GM12878 (cell line): ENCODE measurements at regions not wholly inside any gene's neighbourhood (a gene's known extent, or its start where the extent isn't known, plus 50 kb on each side); places are given as distances from the start of the nearest gene placed in this dataset.

Experiments used
- ATAC-seq: fragments of 200-7000 bp; cut with Tn5 transposase; 3 replicates; pipeline ENCODE4 v1.9.1; 2020; ENCODE audit warnings: mild to moderate bottlenecking, moderate library complexity
- BruUV-seq: library from RNA; stranded (reverse); fragments of 400-500 nt; replicated peaks from 2 replicates; lab custom pipeline; 2021; lab: Mats Ljungman, UMichigan
- CTCF ChIA-PET: fragments of 300-600 bp; sonication (Branson Sonifier 250); formaldehyde crosslinking; extraction: SDS; loops from one replicate; lab custom pipeline; 2021; ENCODE audit warnings: inconsistent platforms; lab: Yijun Ruan, JAX
- POLR2A ChIA-PET: fragments of 350-600 bp; formaldehyde crosslinking; extraction: SDS; loops from one replicate; lab custom pipeline; 2021; ENCODE audit warnings: inconsistent platforms; lab: Charles Lee
- RAD21 ChIA-PET: fragments of 300-600 bp; sonication (Branson Sonifier 250); formaldehyde crosslinking; loops from one replicate; lab custom pipeline; 2023; ENCODE audit warnings: antibody characterized with exemption; ENCODE audit not compliant: unreplicated experiment; lab: Charles Lee
- SMC1A ChIA-PET: fragments of 300-600 bp; sonication (Branson Sonifier 250); formaldehyde crosslinking; loops from one replicate; lab custom pipeline; 2023; ENCODE audit not compliant: unreplicated experiment, uncharacterized antibody; lab: Charles Lee
- DNase-seq: peaks from one replicate; pipeline ENCODE4 v3.0.0-alpha.2; 2011; ENCODE audit warnings: low read depth, low spot score
- FAIRE-seq: peaks from 3 replicates; lab custom pipeline; 2011; peaks lifted over from hg19 to GRCh38; lab: Jason Lieb, UNC
- H2AFZ ChIP-seq: 2 replicates; pipeline ENCODE4 v1.6.0; 2011; ENCODE audit warnings: low read depth, low read length, control low read depth; ENCODE audit not compliant: control insufficient read depth
- H3K27ac ChIP-seq: 2 replicates; pipeline ENCODE4 v1.5.1; 2011; ENCODE audit warnings: control low read depth; ENCODE audit not compliant: control insufficient read depth, insufficient read depth
- H3K27me3 ChIP-seq, 2 experiments: replicated peaks in 1 of 2; 2 replicates each; pipeline versions ENCODE4 v1.6.0 to v1.6.1; 2011; ENCODE audit warnings: low read length in 1 of 2; ENCODE audit not compliant: control insufficient read depth in 2 of 2, insufficient read depth in 2 of 2
- H3K36me3 ChIP-seq, 2 experiments: 2 replicates each; pipeline ENCODE4 v1.5.1; 2011; ENCODE audit warnings: low read length in 1 of 2; ENCODE audit not compliant: control insufficient read depth in 2 of 2, insufficient read depth in 2 of 2
- H3K4me1 ChIP-seq: 2 replicates; pipeline ENCODE4 v1.6.1; 2011; ENCODE audit warnings: mild to moderate bottlenecking, low read length, moderate library complexity, mixed read lengths; ENCODE audit not compliant: control insufficient read depth, insufficient read depth
- H3K4me2 ChIP-seq: 2 replicates; pipeline ENCODE4 v1.6.0; 2011; ENCODE audit warnings: control low read depth; ENCODE audit not compliant: control insufficient read depth, insufficient read depth
- H3K4me3 ChIP-seq: fragments of 200-600 bp; sonication (generic); 2 replicates; pipeline ENCODE4 v1.5.1; 2016
- H3K79me2 ChIP-seq: 2 replicates; pipeline ENCODE4 v1.6.0; 2011; ENCODE audit warnings: low read length; ENCODE audit not compliant: control insufficient read depth, insufficient read depth
- H3K9ac ChIP-seq: 2 replicates; pipeline ENCODE4 v1.8.0; 2011; ENCODE audit warnings: low read length, control low read depth, mixed read lengths; ENCODE audit not compliant: control insufficient read depth, insufficient read depth
- H3K9me3 ChIP-seq: replicated peaks from 3 replicates; pipeline ENCODE4 v1.5.1; 2011; ENCODE audit warnings: mild to moderate bottlenecking, low read length; ENCODE audit not compliant: control insufficient read depth, insufficient read depth
- H4K20me1 ChIP-seq: 2 replicates; pipeline ENCODE4 v1.6.0; 2011; ENCODE audit not compliant: control insufficient read depth, insufficient read depth
- CBFB ChIP-seq: IDR thresholded peaks from 2 replicates; pipeline ENCODE4 v1.6.1; 2016; ENCODE audit warnings: antibody characterized with exemption, low read depth
- CHD2 ChIP-seq: IDR thresholded peaks from 2 replicates; pipeline ENCODE4 v1.6.1; 2011; ENCODE audit warnings: low read depth, low read length, improper control_type of control experiment, borderline replicate concordance
- DPF2 ChIP-seq: fragments of 450-650 bp; IDR thresholded peaks from 2 replicates; pipeline ENCODE4 v1.6.1; 2017; ENCODE audit warnings: mild to moderate bottlenecking
- HCFC1 ChIP-seq: fragments of 150-350 bp; IDR thresholded peaks from 2 replicates; pipeline ENCODE4 v1.6.1; 2014; ENCODE audit warnings: low read length
- KAT2A ChIP-seq: conservative IDR thresholded peaks from 2 replicates; pipeline ENCODE4 v1.6.1; 2011; ENCODE audit warnings: low read depth, low read length; ENCODE audit not compliant: control insufficient read depth
- SUZ12 ChIP-seq: fragments of 200-600 bp; sonication (generic); IDR thresholded peaks from one replicate; pipeline ENCODE4 v1.6.1; 2018; ENCODE audit warnings: antibody characterized with exemption, mild to moderate bottlenecking; ENCODE audit not compliant: unreplicated experiment
- TAF1 ChIP-seq: IDR thresholded peaks from 2 replicates; pipeline ENCODE4 v1.6.1; 2011; ENCODE audit warnings: mild to moderate bottlenecking, low read depth, low read length, borderline replicate concordance
- ZBED1 ChIP-seq: IDR thresholded peaks from 2 replicates; pipeline ENCODE4 v1.6.1; 2016; ENCODE audit warnings: borderline replicate concordance
- in situ Hi-C: fragments of 300-500 bp; cut with MboI; formaldehyde crosslinking; loops from 9 replicates; pipeline ENCODE4 v1.14.3; 2018; ENCODE audit warnings: mixed read lengths
- intact Hi-C: fragments of 100-400 bp; cut with micrococcal nuclease; formaldehyde crosslinking; loops from one replicate; pipeline ENCODE4 v1.14.2; 2022; ENCODE audit not compliant: unreplicated experiment
- TF ChIP-seq, protein P1 (sequence below): fragments of 450-650 bp; formaldehyde crosslinking; IDR thresholded peaks from 2 replicates; pipeline ENCODE4 v1.5.0; 2022; ENCODE audit warnings: mild to moderate bottlenecking, missing genetic modification characterization
- TF ChIP-seq, protein P2 (sequence below): fragments of 450-650 bp; IDR thresholded peaks from 2 replicates; pipeline ENCODE4 v1.6.1; 2016; ENCODE audit warnings: mild to moderate bottlenecking, moderate library complexity, borderline replicate concordance
- TF ChIP-seq, protein P3 (sequence below): fragments of 450-650 bp; IDR thresholded peaks from 2 replicates; pipeline ENCODE4 v1.6.1; 2018; ENCODE audit warnings: mild to moderate bottlenecking, low read depth, moderate library complexity; ENCODE audit not compliant: partially characterized antibody
- TF ChIP-seq, protein P4 (sequence below): fragments of 450-650 bp; IDR thresholded peaks from 2 replicates; pipeline ENCODE4 v1.6.1; 2014; ENCODE audit warnings: mild to moderate bottlenecking
- TF ChIP-seq, protein P5 (sequence below): IDR thresholded peaks from 2 replicates; pipeline ENCODE4 v1.6.1; 2011; ENCODE audit warnings: mild to moderate bottlenecking, low read depth, low read length, moderate library complexity; ENCODE audit not compliant: insufficient replicate concordance

DNA sequence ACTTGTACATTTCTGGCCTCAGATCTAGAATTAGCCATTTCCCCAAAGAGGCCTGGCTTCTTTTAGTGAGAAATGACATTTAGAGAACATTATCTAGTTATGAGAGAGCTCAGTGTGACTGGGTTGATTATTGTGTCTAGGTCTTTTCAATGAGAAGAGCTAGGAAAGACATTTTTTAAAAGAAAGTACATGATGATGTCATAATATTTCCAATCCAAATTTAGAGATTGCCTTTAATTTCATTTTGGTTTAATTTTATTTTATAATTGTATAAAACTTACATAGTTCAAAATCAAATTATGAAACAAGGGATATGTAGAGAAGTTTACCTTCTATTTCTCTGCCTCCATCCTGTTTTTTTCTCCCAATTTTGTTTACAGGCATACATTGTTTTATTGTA lies 354.9 kb downstream of the TMEM135 start:
- H3K9me3 ChIP-seq, result no peaks in the 10 kb centered on the region
- no peaks in the 10 kb centered on the region for H4K20me1 ChIP-seq
- no peak for ATAC-seq
- no peak overlapping the region for H2AFZ ChIP-seq
- ChIA-PET SMC1A (no interaction called here), POLR2A (no interaction called here), CTCF (no interaction called here), RAD21 (no interaction called here)
- no peaks in the 10 kb centered on the region for H3K4me1 ChIP-seq
- H3K36me3 ChIP-seq, result no peaks in the 10 kb centered on the region
- no peak overlapping the region for H3K4me2 ChIP-seq
- no peak overlapping the region for H3K9ac ChIP-seq
- H3K27ac ChIP-seq, result no peak overlapping the region
- intact Hi-C loops (no loop called here), in situ Hi-C loops (no loop called here)
- H3K27me3 ChIP-seq, result no peaks in the 10 kb centered on the region
- no TSS peak for BruUV-seq
- H3K79me2 ChIP-seq, result no peaks in the 10 kb centered on the region
- no peak for FAIRE-seq
- no peak overlapping the region for H3K4me3 ChIP-seq
- DNase-seq, result no peak
- TF ChIP-seq TAF1 (no peak), SUZ12 (no peak), DPF2 (no peak), ZBED1 (no peak), KAT2A (no peak), CHD2 (no peak), CBFB (no peak), HCFC1 (no peak)
- TF ChIP-seq, protein P1, sequence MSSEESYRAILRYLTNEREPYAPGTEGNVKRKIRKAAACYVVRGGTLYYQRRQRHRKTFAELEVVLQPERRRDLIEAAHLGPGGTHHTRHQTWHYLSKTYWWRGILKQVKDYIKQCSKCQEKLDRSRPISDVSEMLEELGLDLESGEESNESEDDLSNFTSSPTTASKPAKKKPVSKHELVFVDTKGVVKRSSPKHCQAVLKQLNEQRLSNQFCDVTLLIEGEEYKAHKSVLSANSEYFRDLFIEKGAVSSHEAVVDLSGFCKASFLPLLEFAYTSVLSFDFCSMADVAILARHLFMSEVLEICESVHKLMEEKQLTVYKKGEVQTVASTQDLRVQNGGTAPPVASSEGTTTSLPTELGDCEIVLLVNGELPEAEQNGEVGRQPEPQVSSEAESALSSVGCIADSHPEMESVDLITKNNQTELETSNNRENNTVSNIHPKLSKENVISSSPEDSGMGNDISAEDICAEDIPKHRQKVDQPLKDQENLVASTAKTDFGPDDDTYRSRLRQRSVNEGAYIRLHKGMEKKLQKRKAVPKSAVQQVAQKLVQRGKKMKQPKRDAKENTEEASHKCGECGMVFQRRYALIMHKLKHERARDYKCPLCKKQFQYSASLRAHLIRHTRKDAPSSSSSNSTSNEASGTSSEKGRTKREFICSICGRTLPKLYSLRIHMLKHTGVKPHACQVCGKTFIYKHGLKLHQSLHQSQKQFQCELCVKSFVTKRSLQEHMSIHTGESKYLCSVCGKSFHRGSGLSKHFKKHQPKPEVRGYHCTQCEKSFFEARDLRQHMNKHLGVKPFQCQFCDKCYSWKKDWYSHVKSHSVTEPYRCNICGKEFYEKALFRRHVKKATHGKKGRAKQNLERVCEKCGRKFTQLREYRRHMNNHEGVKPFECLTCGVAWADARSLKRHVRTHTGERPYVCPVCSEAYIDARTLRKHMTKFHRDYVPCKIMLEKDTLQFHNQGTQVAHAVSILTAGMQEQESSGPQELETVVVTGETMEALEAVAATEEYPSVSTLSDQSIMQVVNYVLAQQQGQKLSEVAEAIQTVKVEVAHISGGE (CRISPR knock-in tag), result no peak
- TF ChIP-seq, protein P2, sequence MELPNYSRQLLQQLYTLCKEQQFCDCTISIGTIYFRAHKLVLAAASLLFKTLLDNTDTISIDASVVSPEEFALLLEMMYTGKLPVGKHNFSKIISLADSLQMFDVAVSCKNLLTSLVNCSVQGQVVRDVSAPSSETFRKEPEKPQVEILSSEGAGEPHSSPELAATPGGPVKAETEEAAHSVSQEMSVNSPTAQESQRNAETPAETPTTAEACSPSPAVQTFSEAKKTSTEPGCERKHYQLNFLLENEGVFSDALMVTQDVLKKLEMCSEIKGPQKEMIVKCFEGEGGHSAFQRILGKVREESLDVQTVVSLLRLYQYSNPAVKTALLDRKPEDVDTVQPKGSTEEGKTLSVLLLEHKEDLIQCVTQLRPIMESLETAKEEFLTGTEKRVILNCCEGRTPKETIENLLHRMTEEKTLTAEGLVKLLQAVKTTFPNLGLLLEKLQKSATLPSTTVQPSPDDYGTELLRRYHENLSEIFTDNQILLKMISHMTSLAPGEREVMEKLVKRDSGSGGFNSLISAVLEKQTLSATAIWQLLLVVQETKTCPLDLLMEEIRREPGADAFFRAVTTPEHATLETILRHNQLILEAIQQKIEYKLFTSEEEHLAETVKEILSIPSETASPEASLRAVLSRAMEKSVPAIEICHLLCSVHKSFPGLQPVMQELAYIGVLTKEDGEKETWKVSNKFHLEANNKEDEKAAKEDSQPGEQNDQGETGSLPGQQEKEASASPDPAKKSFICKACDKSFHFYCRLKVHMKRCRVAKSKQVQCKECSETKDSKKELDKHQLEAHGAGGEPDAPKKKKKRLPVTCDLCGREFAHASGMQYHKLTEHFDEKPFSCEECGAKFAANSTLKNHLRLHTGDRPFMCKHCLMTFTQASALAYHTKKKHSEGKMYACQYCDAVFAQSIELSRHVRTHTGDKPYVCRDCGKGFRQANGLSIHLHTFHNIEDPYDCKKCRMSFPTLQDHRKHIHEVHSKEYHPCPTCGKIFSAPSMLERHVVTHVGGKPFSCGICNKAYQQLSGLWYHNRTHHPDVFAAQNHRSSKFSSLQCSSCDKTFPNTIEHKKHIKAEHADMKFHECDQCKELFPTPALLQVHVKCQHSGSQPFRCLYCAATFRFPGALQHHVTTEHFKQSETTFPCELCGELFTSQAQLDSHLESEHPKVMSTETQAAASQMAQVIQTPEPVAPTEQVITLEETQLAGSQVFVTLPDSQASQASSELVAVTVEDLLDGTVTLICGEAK, result no peak
- TF ChIP-seq, protein P3, sequence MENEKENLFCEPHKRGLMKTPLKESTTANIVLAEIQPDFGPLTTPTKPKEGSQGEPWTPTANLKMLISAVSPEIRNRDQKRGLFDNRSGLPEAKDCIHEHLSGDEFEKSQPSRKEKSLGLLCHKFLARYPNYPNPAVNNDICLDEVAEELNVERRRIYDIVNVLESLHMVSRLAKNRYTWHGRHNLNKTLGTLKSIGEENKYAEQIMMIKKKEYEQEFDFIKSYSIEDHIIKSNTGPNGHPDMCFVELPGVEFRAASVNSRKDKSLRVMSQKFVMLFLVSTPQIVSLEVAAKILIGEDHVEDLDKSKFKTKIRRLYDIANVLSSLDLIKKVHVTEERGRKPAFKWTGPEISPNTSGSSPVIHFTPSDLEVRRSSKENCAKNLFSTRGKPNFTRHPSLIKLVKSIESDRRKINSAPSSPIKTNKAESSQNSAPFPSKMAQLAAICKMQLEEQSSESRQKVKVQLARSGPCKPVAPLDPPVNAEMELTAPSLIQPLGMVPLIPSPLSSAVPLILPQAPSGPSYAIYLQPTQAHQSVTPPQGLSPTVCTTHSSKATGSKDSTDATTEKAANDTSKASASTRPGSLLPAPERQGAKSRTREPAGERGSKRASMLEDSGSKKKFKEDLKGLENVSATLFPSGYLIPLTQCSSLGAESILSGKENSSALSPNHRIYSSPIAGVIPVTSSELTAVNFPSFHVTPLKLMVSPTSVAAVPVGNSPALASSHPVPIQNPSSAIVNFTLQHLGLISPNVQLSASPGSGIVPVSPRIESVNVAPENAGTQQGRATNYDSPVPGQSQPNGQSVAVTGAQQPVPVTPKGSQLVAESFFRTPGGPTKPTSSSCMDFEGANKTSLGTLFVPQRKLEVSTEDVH, result no peak
- TF ChIP-seq, protein P4, sequence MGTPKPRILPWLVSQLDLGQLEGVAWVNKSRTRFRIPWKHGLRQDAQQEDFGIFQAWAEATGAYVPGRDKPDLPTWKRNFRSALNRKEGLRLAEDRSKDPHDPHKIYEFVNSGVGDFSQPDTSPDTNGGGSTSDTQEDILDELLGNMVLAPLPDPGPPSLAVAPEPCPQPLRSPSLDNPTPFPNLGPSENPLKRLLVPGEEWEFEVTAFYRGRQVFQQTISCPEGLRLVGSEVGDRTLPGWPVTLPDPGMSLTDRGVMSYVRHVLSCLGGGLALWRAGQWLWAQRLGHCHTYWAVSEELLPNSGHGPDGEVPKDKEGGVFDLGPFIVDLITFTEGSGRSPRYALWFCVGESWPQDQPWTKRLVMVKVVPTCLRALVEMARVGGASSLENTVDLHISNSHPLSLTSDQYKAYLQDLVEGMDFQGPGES, result no peak
- TF ChIP-seq, protein P5, sequence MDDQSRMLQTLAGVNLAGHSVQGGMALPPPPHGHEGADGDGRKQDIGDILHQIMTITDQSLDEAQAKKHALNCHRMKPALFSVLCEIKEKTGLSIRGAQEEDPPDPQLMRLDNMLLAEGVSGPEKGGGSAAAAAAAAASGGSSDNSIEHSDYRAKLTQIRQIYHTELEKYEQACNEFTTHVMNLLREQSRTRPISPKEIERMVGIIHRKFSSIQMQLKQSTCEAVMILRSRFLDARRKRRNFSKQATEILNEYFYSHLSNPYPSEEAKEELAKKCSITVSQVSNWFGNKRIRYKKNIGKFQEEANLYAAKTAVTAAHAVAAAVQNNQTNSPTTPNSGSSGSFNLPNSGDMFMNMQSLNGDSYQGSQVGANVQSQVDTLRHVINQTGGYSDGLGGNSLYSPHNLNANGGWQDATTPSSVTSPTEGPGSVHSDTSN, result no peak
